GM19238 (cell line): ENCODE measurements at regions not wholly inside any gene's neighbourhood (a gene's known extent, or its start where the extent isn't known, plus 50 kb on each side); places are given as distances from the start of the nearest gene placed in this dataset.
"Not testable (repeated sequence)": the region's sequence is repeated elsewhere in the genome, so short reads cannot be mapped to it uniquely, and the experiment has no call there.

Experiments used
- DNase-seq: peaks from one replicate; pipeline ENCODE4 v3.0.0; 2011; ENCODE audit warnings: low spot score; ENCODE audit not compliant: insufficient read length

- DNase-seq: no peak
Measured at GRCh38 chr3:26505399-26505798, 117.2 kb upstream of the LRRC3B start.

GRCh38 chr3:26514445-26515029 lies 108.0 kb upstream of the LRRC3B start:
- not testable (repeated sequence) for DNase-seq

GRCh38 chr3:26515351-26515750 lies 107.2 kb upstream of the LRRC3B start:
- DNase-seq: no peak

- no peak for DNase-seq
Measured at GRCh38 chr3:26521261-26521660, 101.3 kb upstream of the LRRC3B start.

GRCh38 chr3:26522919-26523318 lies 99.7 kb upstream of the LRRC3B start:
- DNase-seq: no peak

- DNase-seq: no peak
Measured at GRCh38 chr3:26525013-26525412, 97.6 kb upstream of the LRRC3B start.

GRCh38 chr3:26535151-26535550 lies 87.4 kb upstream of the LRRC3B start:
- no peak for DNase-seq

- DNase-seq: no peak
Measured at GRCh38 chr3:26536955-26537354, 85.6 kb upstream of the LRRC3B start.

- DNase-seq: no peak
Measured at GRCh38 chr3:26550413-26550812, 72.2 kb upstream of the LRRC3B start.

- no peak for DNase-seq
Measured at GRCh38 chr3:26556637-26557036, 65.9 kb upstream of the LRRC3B start.

GRCh38 chr3:26558257-26558656 lies 64.3 kb upstream of the LRRC3B start:
- no peak for DNase-seq

GRCh38 chr3:26559227-26559626 lies 63.3 kb upstream of the LRRC3B start:
- no peak for DNase-seq

- no peak for DNase-seq
Measured at GRCh38 chr3:26560081-26560480, 62.5 kb upstream of the LRRC3B start.

- DNase-seq: no peak
Measured at GRCh38 chr3:26562021-26562768, 60.4 kb upstream of the LRRC3B start.
